Progenitor cell of endocrine pancreas (in vitro differentiated cells): ENCODE measurements at regions not wholly inside any gene's neighbourhood (a gene's known extent, or its start where the extent isn't known, plus 50 kb on each side); places are given as distances from the start of the nearest gene placed in this dataset.

Experiments used
- DNase-seq: peaks from one replicate; pipeline ENCODE4 v3.0.0; 2021; ENCODE audit warnings: low spot score; ENCODE audit not compliant: unreplicated experiment
- H3K27ac Mint-ChIP-seq: 2 replicates; pipeline ENCODE4 v1.8.0; 2021; ENCODE audit warnings: mild to moderate bottlenecking, moderate library complexity, mixed read lengths
- H3K27me3 Mint-ChIP-seq: 2 replicates; pipeline ENCODE4 v1.8.0; 2021; ENCODE audit warnings: mixed read lengths
- H3K36me3 Mint-ChIP-seq: 2 replicates; pipeline ENCODE4 v1.8.0; 2022; ENCODE audit warnings: mixed read lengths; ENCODE audit not compliant: insufficient read depth
- H3K4me1 Mint-ChIP-seq: 2 replicates; pipeline ENCODE4 v1.8.0; 2021; ENCODE audit warnings: low read depth, mixed read lengths
- H3K4me3 Mint-ChIP-seq: 2 replicates; pipeline ENCODE4 v1.8.0; 2021; ENCODE audit warnings: low read depth, mild to moderate bottlenecking, moderate library complexity, mixed read lengths
- H3K9me3 Mint-ChIP-seq: 2 replicates; pipeline ENCODE4 v1.8.0; 2021; ENCODE audit warnings: low read depth, mixed read lengths
- TF ChIP-seq, protein P1 (sequence below): fragments of 200-600 bp; sonication (generic); IDR thresholded peaks from one replicate; pipeline ENCODE4 v1.5.0; 2021; ENCODE audit warnings: antibody characterized with exemption, mild to moderate bottlenecking; ENCODE audit not compliant: unreplicated experiment

DNA sequence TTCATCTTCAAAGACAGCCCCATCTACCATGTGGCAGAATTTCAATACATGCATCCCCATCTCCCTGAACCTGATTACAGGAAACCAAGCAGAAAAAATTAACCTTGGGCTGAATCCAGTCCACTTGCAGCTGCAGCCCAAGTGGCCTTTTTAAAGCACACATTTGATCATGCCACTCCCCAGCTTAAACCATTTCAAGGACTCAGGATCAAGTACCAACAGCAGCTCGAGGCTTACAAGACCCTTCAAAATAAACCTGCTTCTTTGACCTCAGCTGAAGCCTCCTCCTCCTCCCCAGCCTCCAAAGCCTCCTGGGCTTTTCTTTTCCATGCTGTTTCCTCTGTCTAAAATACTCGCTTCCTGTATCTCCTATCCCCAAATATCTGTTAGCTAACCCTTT is 50.7 kb upstream of the KIT start:
- TF ChIP-seq, protein P1, sequence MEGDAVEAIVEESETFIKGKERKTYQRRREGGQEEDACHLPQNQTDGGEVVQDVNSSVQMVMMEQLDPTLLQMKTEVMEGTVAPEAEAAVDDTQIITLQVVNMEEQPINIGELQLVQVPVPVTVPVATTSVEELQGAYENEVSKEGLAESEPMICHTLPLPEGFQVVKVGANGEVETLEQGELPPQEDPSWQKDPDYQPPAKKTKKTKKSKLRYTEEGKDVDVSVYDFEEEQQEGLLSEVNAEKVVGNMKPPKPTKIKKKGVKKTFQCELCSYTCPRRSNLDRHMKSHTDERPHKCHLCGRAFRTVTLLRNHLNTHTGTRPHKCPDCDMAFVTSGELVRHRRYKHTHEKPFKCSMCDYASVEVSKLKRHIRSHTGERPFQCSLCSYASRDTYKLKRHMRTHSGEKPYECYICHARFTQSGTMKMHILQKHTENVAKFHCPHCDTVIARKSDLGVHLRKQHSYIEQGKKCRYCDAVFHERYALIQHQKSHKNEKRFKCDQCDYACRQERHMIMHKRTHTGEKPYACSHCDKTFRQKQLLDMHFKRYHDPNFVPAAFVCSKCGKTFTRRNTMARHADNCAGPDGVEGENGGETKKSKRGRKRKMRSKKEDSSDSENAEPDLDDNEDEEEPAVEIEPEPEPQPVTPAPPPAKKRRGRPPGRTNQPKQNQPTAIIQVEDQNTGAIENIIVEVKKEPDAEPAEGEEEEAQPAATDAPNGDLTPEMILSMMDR: no peak
- Mint-ChIP-seq H3K27me3 (no peaks in the 10 kb centered on the region), H3K36me3 (no peaks in the 10 kb centered on the region), H3K9me3 (no peaks in the 10 kb centered on the region), H3K4me3 (no peak overlapping the region), H3K27ac (no peak overlapping the region), H3K4me1 (no peaks in the 10 kb centered on the region)
- no peak for DNase-seq

DNA sequence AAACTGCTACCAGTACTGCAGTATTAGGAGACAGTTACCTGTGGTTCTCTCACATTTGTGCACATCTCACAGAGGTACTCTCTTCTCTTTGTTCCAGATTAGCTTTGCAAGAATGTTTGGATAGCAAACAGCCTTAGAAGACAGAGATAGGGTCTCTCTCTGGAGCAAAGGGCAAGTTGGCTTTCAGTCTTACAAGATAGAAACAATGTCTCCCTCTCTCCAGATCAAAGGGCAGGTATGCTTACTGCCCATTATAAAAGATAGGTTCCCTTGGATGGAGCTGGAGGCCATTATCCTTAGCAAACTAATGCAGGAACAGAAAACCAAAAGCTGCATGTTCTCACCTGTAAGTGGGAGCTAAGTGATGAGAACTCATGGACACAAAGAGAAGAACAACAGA is 50.2 kb upstream of the KIT start:
- Mint-ChIP-seq H3K4me3 (no peak overlapping the region), H3K27me3 (no peaks in the 10 kb centered on the region), H3K27ac (no peak overlapping the region), H3K4me1 (no peaks in the 10 kb centered on the region), H3K36me3 (no peaks in the 10 kb centered on the region), H3K9me3 (no peaks in the 10 kb centered on the region)
- TF ChIP-seq, protein P1: no peak
- DNase-seq: no peak
